ENCODE measurements at regions not wholly inside any gene's neighbourhood (a gene's known extent, or its start where the extent isn't known, plus 50 kb on each side); places are given as distances from the start of the nearest gene placed in this dataset.
"Not testable (repeated sequence)": the region's sequence is repeated elsewhere in the genome, so short reads cannot be mapped to it uniquely, and the experiment has no call there.

GRCh38 chr5:36478646-36479317 lies 127.6 kb upstream of the SLC1A3 start:
- no peak for DNase-seq (ENCODE audit: low read depth)

GRCh38 chr5:36481454-36482120 lies 124.8 kb upstream of the SLC1A3 start:
- DNase-seq (ENCODE audit: low read depth) = no peak

- DNase-seq (ENCODE audit: low read depth) = no peak
These were observed 123.6 kb upstream of the SLC1A3 start for GRCh38 chr5:36482812-36483211.

GRCh38 chr5:36489505-36489904 lies 116.9 kb upstream of the SLC1A3 start:
- no peak for DNase-seq (ENCODE audit: low read depth)

- DNase-seq (ENCODE audit: low read depth) = no peak
These were observed 114.5 kb upstream of the SLC1A3 start for GRCh38 chr5:36491856-36492255.

GRCh38 chr5:36492984-36493654 lies 113.3 kb upstream of the SLC1A3 start:
- peak; percentile 14 for DNase-seq (ENCODE audit: low read depth)

- DNase-seq (ENCODE audit: low read depth) = no peak
These were observed 112.4 kb upstream of the SLC1A3 start for GRCh38 chr5:36494028-36494427.

- DNase-seq (ENCODE audit: low read depth) = no peak
These were observed 111.4 kb upstream of the SLC1A3 start for GRCh38 chr5:36494841-36495601.

- no peak for DNase-seq (ENCODE audit: low read depth)
These were observed 110.8 kb upstream of the SLC1A3 start for GRCh38 chr5:36495611-36496010.

- DNase-seq (ENCODE audit: low read depth) = no peak
These were observed 109.9 kb upstream of the SLC1A3 start for GRCh38 chr5:36496471-36496870.

- DNase-seq (ENCODE audit: low read depth) = peak; percentile 90
These were observed 103.8 kb upstream of the SLC1A3 start for GRCh38 chr5:36502608-36503007.

GRCh38 chr5:36505021-36505420 lies 101.4 kb upstream of the SLC1A3 start:
- DNase-seq (ENCODE audit: low read depth) = no peak

GRCh38 chr5:36507332-36507952 lies 99.0 kb upstream of the SLC1A3 start:
- DNase-seq (ENCODE audit: low read depth) = peak; percentile 50

- not testable (repeated sequence) for DNase-seq (ENCODE audit: low read depth)
These were observed 98.1 kb upstream of the SLC1A3 start for GRCh38 chr5:36508331-36508730.

GRCh38 chr5:36513647-36514046 lies 92.8 kb upstream of the SLC1A3 start:
- not testable (repeated sequence) for DNase-seq (ENCODE audit: low read depth)

- no peak for DNase-seq (ENCODE audit: low read depth)
These were observed 86.5 kb upstream of the SLC1A3 start for GRCh38 chr5:36519881-36520280.

GRCh38 chr5:36521219-36521618 lies 85.2 kb upstream of the SLC1A3 start:
- DNase-seq (ENCODE audit: low read depth) = no peak

- DNase-seq (ENCODE audit: low read depth) = no peak
These were observed 84.3 kb upstream of the SLC1A3 start for GRCh38 chr5:36521838-36522745.

- DNase-seq (ENCODE audit: low read depth) = no peak
These were observed 83.7 kb upstream of the SLC1A3 start for GRCh38 chr5:36522746-36523065.

- no peak for DNase-seq (ENCODE audit: low read depth)
These were observed 83.0 kb upstream of the SLC1A3 start for GRCh38 chr5:36523450-36523849.

GRCh38 chr5:36523926-36524325 lies 82.5 kb upstream of the SLC1A3 start:
- no peak for DNase-seq (ENCODE audit: low read depth)
